ENCODE measurements at regions not wholly inside any gene's neighbourhood (a gene's known extent, or its start where the extent isn't known, plus 50 kb on each side); places are given as distances from the start of the nearest gene placed in this dataset.
"Not testable (repeated sequence)": the region's sequence is repeated elsewhere in the genome, so short reads cannot be mapped to it uniquely, and the experiment has no call there.

DNA sequence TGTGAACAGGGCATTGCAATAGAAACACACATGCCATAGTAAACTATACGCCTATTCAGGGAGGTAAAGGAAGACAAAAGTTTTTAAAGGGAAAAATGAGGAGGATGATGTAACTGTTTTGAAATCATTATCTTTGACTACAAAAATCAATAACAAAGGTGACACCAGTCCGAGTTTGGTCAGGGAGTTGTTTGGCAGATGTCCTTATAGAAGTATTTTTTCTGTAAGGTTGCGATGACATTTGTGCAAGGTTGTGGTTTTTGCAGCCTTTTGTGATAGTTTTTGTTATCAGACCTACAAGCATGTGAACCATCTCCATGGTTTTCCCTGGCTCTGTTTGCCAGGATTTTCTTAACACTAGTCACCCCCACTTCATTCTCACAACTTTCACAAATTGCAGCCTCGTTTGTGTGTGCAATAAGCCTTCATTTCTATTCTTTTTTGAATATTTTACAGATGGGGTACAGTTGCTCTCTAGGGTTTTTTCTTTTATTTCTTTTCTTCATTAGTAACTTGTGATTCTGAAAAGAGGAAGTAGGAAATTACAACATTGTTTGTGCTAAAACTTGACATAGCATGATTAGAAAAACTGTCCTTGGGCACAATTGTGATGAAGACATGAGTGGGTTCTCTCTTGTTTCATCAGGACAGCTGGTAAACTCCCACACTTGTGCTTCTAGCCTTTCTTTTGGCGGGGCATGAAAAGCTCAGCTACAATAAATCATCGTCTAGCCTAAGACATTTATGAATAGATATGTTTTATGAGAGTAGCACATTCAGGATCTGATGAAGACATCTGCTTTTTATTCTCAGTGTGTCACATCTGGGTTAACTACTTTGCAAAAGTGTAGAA, 60.2 kb upstream of the PNPLA4 start:
- POLR2A ChIA-PET: no interaction called here

DNA sequence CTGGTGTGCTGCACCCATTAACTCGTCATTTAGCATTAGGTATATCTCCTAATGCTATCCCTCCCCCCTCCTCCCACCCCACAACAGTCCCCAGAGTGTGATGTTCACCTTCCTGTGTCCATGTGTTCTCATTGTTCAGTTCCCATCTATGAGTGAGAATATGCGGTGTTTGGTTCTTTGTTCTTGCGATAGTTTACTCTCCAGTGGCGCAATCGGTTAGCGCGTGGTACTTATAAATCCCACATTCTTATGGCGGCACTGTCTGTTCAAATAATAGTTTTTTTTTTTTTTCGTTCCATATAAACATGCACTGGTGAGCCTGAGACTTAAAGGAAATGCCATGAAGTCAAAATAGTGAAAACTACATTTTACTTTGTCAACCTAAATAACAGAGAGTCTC, 59.5 kb upstream of the PNPLA4 start:
- H3K9me3 ChIP-seq (ENCODE audit: low read length); H3K4me2 ChIP-seq (ENCODE audit: low read length); intact Hi-C loops (cut with micrococcal nuclease; ENCODE audit: unreplicated experiment); CTCF ChIA-PET (ENCODE audit: unreplicated experiment); H2AFZ ChIP-seq (ENCODE audit: low read length); BruUV-seq (replicated peaks); POLR2A ChIA-PET; H3K9me2 ChIP-seq (ENCODE audit: insufficient read depth, low read length); DNase-seq (ENCODE audit: low spot score); H4K20me1 ChIP-seq (ENCODE audit: insufficient read depth, low read length); H3K79me2 ChIP-seq (ENCODE audit: insufficient read depth, low read depth, low read length); H3K4me3 ChIP-seq (ENCODE audit: low read depth, low read length, poor library complexity, severe bottlenecking); H3K36me3 ChIP-seq (ENCODE audit: insufficient read depth, low read length); H3K27ac ChIP-seq (ENCODE audit: low read depth, low read length, poor library complexity, severe bottlenecking); H3K4me1 ChIP-seq (ENCODE audit: insufficient read depth, low read length, poor library complexity, severe bottlenecking): not testable (repeated sequence)

More for the DNA sequence above, 60.2 kb upstream of the PNPLA4 start:
- H4K20me1 ChIP-seq (ENCODE audit: insufficient read depth, low read length): no peaks in the 10 kb centered on the region
- H3K4me3 ChIP-seq (ENCODE audit: low read depth, low read length, poor library complexity, severe bottlenecking): no peak overlapping the region
- H3K9me3 ChIP-seq (ENCODE audit: low read length): no peaks in the 10 kb centered on the region
- no peak overlapping the region for H3K4me2 ChIP-seq (ENCODE audit: low read length)
- no TSS peak for BruUV-seq (replicated peaks)
- H3K4me1 ChIP-seq (ENCODE audit: insufficient read depth, low read length, poor library complexity, severe bottlenecking): no peaks in the 10 kb centered on the region
- H3K27ac ChIP-seq (ENCODE audit: low read depth, low read length, poor library complexity, severe bottlenecking): no peak overlapping the region
- H3K36me3 ChIP-seq (ENCODE audit: insufficient read depth, low read length): no peaks in the 10 kb centered on the region
- H2AFZ ChIP-seq (ENCODE audit: low read length): no peak overlapping the region
- H3K79me2 ChIP-seq (ENCODE audit: insufficient read depth, low read depth, low read length): no peaks in the 10 kb centered on the region
- CTCF ChIA-PET (ENCODE audit: unreplicated experiment): no interaction called here
- no peaks in the 10 kb centered on the region for H3K9me2 ChIP-seq (ENCODE audit: insufficient read depth, low read length)
- DNase-seq (ENCODE audit: low spot score): peak; percentile 1
- intact Hi-C loops (cut with micrococcal nuclease; ENCODE audit: unreplicated experiment): no loop called here
- TF ChIP-seq, protein P1, sequence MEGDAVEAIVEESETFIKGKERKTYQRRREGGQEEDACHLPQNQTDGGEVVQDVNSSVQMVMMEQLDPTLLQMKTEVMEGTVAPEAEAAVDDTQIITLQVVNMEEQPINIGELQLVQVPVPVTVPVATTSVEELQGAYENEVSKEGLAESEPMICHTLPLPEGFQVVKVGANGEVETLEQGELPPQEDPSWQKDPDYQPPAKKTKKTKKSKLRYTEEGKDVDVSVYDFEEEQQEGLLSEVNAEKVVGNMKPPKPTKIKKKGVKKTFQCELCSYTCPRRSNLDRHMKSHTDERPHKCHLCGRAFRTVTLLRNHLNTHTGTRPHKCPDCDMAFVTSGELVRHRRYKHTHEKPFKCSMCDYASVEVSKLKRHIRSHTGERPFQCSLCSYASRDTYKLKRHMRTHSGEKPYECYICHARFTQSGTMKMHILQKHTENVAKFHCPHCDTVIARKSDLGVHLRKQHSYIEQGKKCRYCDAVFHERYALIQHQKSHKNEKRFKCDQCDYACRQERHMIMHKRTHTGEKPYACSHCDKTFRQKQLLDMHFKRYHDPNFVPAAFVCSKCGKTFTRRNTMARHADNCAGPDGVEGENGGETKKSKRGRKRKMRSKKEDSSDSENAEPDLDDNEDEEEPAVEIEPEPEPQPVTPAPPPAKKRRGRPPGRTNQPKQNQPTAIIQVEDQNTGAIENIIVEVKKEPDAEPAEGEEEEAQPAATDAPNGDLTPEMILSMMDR (conservative IDR thresholded peaks at IDR 0.05; ENCODE audit: low read length): no peak
- TF ChIP-seq EZH2phosphoT487 (IDR thresholded peaks at IDR 0.05; ENCODE audit: borderline replicate concordance, low read depth, low read length): no peak

DNA sequence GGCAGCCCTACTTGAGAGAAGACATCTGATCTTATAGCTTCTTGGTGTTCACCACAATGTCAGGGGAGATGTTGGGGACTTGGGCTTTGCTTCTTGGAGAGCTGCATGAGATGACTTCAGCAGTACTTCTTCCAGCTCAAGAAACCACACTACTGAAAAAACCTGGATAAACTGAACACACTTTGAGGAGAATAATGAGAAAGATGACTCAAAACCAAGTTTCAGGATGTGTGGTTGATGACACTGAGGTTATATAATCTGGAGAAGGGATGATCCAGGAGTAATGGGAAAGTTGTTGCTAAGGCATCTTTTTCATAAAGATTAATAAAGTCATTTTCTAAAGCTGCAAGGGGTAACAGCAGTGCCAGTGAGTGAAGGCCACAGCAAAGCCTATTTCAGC, 58.4 kb upstream of the PNPLA4 start:
- intact Hi-C loops (cut with micrococcal nuclease; ENCODE audit: unreplicated experiment): no loop called here
- H2AFZ ChIP-seq (ENCODE audit: low read length): no peak overlapping the region
- no TSS peak for BruUV-seq (replicated peaks)
- DNase-seq (ENCODE audit: low spot score): no peak
- H3K9me2 ChIP-seq (ENCODE audit: insufficient read depth, low read length): no peaks in the 10 kb centered on the region
- ChIA-PET POLR2A (no interaction called here), CTCF (ENCODE audit: unreplicated experiment) (no interaction called here)
- no peak overlapping the region for H3K4me3 ChIP-seq (ENCODE audit: low read depth, low read length, poor library complexity, severe bottlenecking)
- H3K27ac ChIP-seq (ENCODE audit: low read depth, low read length, poor library complexity, severe bottlenecking): no peak overlapping the region
- no peak overlapping the region for H3K4me2 ChIP-seq (ENCODE audit: low read length)
- H3K36me3 ChIP-seq (ENCODE audit: insufficient read depth, low read length): no peaks in the 10 kb centered on the region
- TF ChIP-seq, protein P1 (conservative IDR thresholded peaks at IDR 0.05; ENCODE audit: low read length): no peak
- no peak for TF ChIP-seq EZH2phosphoT487 (IDR thresholded peaks at IDR 0.05; ENCODE audit: borderline replicate concordance, low read depth, low read length)
- no peaks in the 10 kb centered on the region for H4K20me1 ChIP-seq (ENCODE audit: insufficient read depth, low read length)
- H3K4me1 ChIP-seq (ENCODE audit: insufficient read depth, low read length, poor library complexity, severe bottlenecking): no peaks in the 10 kb centered on the region
- H3K79me2 ChIP-seq (ENCODE audit: insufficient read depth, low read depth, low read length): no peaks in the 10 kb centered on the region
- H3K9me3 ChIP-seq (ENCODE audit: low read length): no peaks in the 10 kb centered on the region

Data from OCI-LY7 (cell line).